RWPE1 (cell line): ENCODE measurements at regions not wholly inside any gene's neighbourhood (a gene's known extent, or its start where the extent isn't known, plus 50 kb on each side); places are given as distances from the start of the nearest gene placed in this dataset.

Experiments used
- CTCF ChIA-PET: fragments of 350-600 bp; sonication (Branson Sonifier 250); formaldehyde crosslinking; extraction: SDS; loops from one replicate; lab custom pipeline; 2021; lab: Yijun Ruan, JAX
- POLR2A ChIA-PET: fragments of 400-600 bp; formaldehyde crosslinking; extraction: SDS; loops from one replicate; lab custom pipeline; 2020; ENCODE audit warnings: antibody characterized with exemption; ENCODE audit not compliant: low non-redundant PET; lab: Yijun Ruan, JAX
- DNase-seq: peaks from one replicate; pipeline ENCODE4 v3.0.0; 2012; ENCODE audit warnings: low spot score
- H3K27ac ChIP-seq: fragments of 450-650 bp; 2 replicates; pipeline ENCODE4 v1.5.1; 2017
- CTCF ChIP-seq: fragments of 450-650 bp; conservative IDR thresholded peaks from 2 replicates; pipeline ENCODE4 v1.5.1; 2017; ENCODE audit warnings: low read depth, mild to moderate bottlenecking

- CTCF ChIA-PET, result interaction anchor here (0.6 to 1.1 kb wide), 5 partner anchors 10 to 41 kb away, joined by 3 read pairs; no protein-coding TSS in a partner anchor
- no peak for DNase-seq
- no peak for TF ChIP-seq CTCF
- no peak overlapping the region for H3K27ac ChIP-seq
- POLR2A ChIA-PET, result no interaction called here
These were observed 154.9 kb upstream of the MLN start for GRCh38 chr6:33958526-33959328.

- H3K27ac ChIP-seq, result no peak overlapping the region
- ChIA-PET CTCF (interaction anchor here (0.6 to 1.1 kb wide), 4 partner anchors 9 to 40 kb away, joined by 3 read pairs; no protein-coding TSS in a partner anchor), POLR2A (no interaction called here)
- TF ChIP-seq CTCF, result no peak
- DNase-seq, result no peak
These were observed 154.2 kb upstream of the MLN start for GRCh38 chr6:33957892-33958525.

DNA sequence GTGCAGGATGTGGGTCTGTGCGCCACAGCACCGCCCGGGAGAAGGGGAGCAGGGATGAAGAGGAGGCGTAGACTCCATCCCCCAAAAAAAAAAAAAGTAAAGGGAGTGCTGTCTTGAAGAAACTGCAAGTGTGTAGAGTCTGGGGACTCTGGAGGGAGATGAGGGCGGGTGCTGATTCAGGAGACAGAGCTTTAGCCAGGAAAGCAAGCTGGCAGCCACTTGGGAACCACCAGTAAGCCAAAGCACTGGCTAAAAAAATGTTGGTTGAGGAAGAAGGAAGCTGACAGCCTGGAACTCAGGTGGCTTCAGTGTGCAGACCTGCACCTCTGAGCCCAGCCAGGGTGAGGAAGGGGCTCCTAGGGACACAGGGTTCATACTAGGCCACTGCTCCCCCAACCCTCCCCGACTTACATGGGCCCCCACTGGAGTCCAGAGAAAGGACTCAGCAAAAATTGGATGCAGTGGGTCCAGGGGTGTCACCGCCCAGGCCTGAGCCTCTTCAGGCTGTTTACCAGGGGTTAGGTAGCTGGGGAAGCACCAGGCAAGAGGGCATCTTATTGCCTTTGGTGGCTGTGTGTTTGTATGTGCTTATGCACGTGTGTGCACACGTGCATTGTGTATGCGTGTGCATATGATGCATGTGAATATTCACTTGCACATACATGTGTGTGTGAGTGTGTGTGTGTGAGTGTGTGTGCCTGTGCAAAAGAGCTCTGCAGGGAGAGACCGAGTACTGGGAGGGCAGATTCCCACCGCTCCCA lies 153.5 kb upstream of the MLN start:
- no peak for TF ChIP-seq CTCF
- no peak overlapping the region for H3K27ac ChIP-seq
- POLR2A ChIA-PET, result no interaction called here
- CTCF ChIA-PET, result interaction anchor here (0.6 kb wide), 2 partner anchors 8 to 192 kb away, joined by 3 read pairs; no protein-coding TSS in a partner anchor
- no peak for DNase-seq

DNA sequence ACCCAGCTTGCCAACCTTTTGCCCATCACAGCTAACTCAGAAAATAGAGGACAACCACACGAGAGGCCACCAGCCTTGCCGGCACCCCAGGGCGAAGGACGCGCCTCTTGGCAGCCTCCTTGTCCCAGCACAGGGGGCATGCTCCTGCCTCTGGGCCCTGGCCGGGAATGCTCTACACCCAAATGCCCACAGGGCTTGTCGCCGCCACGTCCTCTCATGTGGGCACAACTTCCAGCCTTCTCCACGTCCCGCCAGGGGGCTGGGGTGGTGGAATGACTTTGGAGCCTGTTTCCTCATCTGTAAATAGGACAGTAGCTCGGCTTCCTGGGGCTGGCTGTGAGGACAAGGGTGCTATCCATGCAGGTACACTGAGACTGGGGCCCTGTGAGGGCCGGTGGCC lies 152.4 kb upstream of the MLN start:
- ChIA-PET POLR2A (no interaction called here), CTCF (no interaction called here)
- TF ChIP-seq CTCF, result no peak
- no peak overlapping the region for H3K27ac ChIP-seq
- no peak for DNase-seq

DNA sequence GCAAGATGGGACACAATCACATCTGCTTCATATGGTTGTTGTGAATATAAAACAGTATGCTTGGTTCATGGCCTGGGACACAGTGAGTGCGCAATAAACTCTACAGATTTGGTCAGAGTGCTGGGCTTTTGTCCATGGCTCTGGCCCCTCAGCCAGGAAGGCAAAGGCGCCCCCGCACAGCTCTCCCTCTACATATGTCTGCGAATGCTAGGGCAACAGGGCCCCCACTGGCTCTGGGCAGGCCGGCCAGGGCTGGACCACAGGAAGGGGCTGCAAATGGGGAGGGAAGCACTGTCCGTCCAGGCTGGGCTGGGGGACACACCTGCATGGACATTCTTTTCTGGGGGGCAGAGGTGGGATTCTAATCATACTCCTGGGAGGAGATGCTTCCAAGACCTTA lies 151.8 kb upstream of the MLN start:
- POLR2A ChIA-PET, result no interaction called here
- no peak for DNase-seq
- no peak for TF ChIP-seq CTCF
- no peak overlapping the region for H3K27ac ChIP-seq
- CTCF ChIA-PET, result interaction anchor here (1.0 kb wide), 1 partner anchor 40 kb away, joined by 4 read pairs; no protein-coding TSS in a partner anchor

DNA sequence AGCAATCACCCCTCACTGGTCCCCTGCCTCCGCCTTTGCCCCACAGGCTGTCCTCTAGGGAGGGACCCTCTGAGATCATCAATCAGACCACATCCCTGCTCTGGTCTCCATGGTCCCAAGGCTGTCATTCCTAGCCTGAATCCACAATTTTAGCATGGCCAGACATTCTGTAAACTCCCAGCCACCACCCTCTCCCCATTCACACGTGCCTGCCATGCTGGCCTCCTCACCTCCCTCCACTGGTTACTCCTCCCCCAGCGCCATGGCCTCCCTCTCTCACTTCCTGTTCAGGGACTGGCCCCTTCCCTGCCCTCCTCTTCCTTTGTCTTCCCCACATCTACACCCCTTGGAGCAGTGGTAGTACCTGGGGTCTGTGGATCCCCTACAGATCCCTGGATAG lies 150.7 kb upstream of the MLN start:
- no peak for TF ChIP-seq CTCF
- CTCF ChIA-PET, result interaction anchor here (0.7 to 1.0 kb wide), 2 partner anchors 39 to 67 kb away, joined by 4 read pairs; no protein-coding TSS in a partner anchor
- DNase-seq, result no peak
- H3K27ac ChIP-seq, result no peak overlapping the region
- POLR2A ChIA-PET, result no interaction called here
